SK-N-SH (cell line): ENCODE measurements at regions not wholly inside any gene's neighbourhood (a gene's known extent, or its start where the extent isn't known, plus 50 kb on each side); places are given as distances from the start of the nearest gene placed in this dataset.
"Not testable (repeated sequence)": the region's sequence is repeated elsewhere in the genome, so short reads cannot be mapped to it uniquely, and the experiment has no call there.

ENCODE experiments used
- CTCF ChIA-PET: fragments of 300-600, 350-600 bp; formaldehyde crosslinking; extraction: SDS; loops from one replicate; lab custom pipeline; 2021; lab: Yijun Ruan, JAX
- POLR2A ChIA-PET: fragments of 350-600 bp; sonication (Branson Sonifier 250); formaldehyde crosslinking; extraction: SDS; loops from one replicate; lab custom pipeline; 2020; ENCODE audit warnings: antibody characterized with exemption, inconsistent platforms; lab: Yijun Ruan, JAX
- DNase-seq: peaks from one replicate; pipeline ENCODE4 v3.0.0; 2012
- H2AFZ ChIP-seq: fragments of 200-600 bp; sonication (generic); 2 replicates; pipeline ENCODE4 v1.8.1; 2016; ENCODE audit warnings: antibody characterized with exemption, mild to moderate bottlenecking, low read depth
- H3F3A ChIP-seq: fragments of 200-600 bp; sonication (generic); replicated peaks from 2 replicates; pipeline ENCODE3; 2016; ENCODE audit warnings: antibody characterized with exemption, mild to moderate bottlenecking; ENCODE audit not compliant: insufficient read depth
- H3K27ac ChIP-seq, 2 experiments: fragments of 200-500 bp in 1 of 2; fragments of 200-600 bp in 1 of 2; sonication (Bioruptor generic) in 1 of 2; sonication (generic), shearing (Covaris generic) in 1 of 2; 2 replicates each; pipeline versions ENCODE4 v1.5.1 to v1.6.1; 2014 to 2016; ENCODE audit warnings: low read depth in 2 of 2, inconsistent platforms in 1 of 2, low read length in 1 of 2, mild to moderate bottlenecking in 1 of 2, mixed read lengths in 1 of 2
- H3K27me3 ChIP-seq: fragments of 200-600 bp; sonication (generic), shearing (Covaris generic); 2 replicates; pipeline ENCODE4 v1.6.1; 2016; ENCODE audit warnings: mixed run types; ENCODE audit not compliant: insufficient read depth
- H3K36me3 ChIP-seq, 2 experiments: fragments of 200-500 bp in 1 of 2; fragments of 200-600 bp in 1 of 2; sonication (Bioruptor generic) in 1 of 2; sonication (generic) in 1 of 2; replicated peaks in 1 of 2; 2 replicates each; pipeline versions ENCODE3 to v1.5.1; 2014 to 2016; ENCODE audit warnings: low read length in 1 of 2, mild to moderate bottlenecking in 1 of 2; ENCODE audit not compliant: insufficient read depth in 2 of 2, control insufficient read depth in 1 of 2
- H3K4me1 ChIP-seq, 2 experiments: fragments of 200-500 bp in 1 of 2; fragments of 200-600 bp in 1 of 2; sonication (Bioruptor generic) in 1 of 2; sonication (generic), shearing (Covaris generic) in 1 of 2; 2 replicates each; pipeline versions ENCODE4 v1.5.1 to v1.6.1; 2014 to 2016; ENCODE audit warnings: low read depth in 1 of 2, low read length in 1 of 2, mixed run types in 1 of 2; ENCODE audit not compliant: insufficient read depth in 2 of 2, control insufficient read depth in 1 of 2
- H3K4me2 ChIP-seq: fragments of 200-600 bp; sonication (generic), shearing (Covaris generic); 2 replicates; pipeline ENCODE4 v1.6.1; 2017; ENCODE audit warnings: mixed run types
- H3K4me3 ChIP-seq, 2 experiments: fragments of 200-500 bp in 1 of 2; fragments of 200-600 bp in 1 of 2; sonication (Bioruptor generic) in 1 of 2; sonication (generic), shearing (Covaris generic) in 1 of 2; 2 replicates each; pipeline versions ENCODE4 v1.5.1 to v1.8.1; 2014 to 2016; ENCODE audit warnings: low read depth in 2 of 2, inconsistent platforms in 1 of 2, low read length in 1 of 2, mild to moderate bottlenecking in 1 of 2, mixed read lengths in 1 of 2, moderate library complexity in 1 of 2
- H3K79me2 ChIP-seq: fragments of 200-600 bp; sonication (generic); 2 replicates; pipeline ENCODE4 v1.8.1; 2017; ENCODE audit warnings: mild to moderate bottlenecking; ENCODE audit not compliant: insufficient read depth
- H3K9ac ChIP-seq: fragments of 200-600 bp; sonication (generic); 2 replicates; pipeline ENCODE4 v1.6.1; 2017; ENCODE audit warnings: mixed run types
- H3K9me2 ChIP-seq: fragments of 200-600 bp; sonication (generic); 2 replicates; pipeline ENCODE4 v1.6.1; 2017; ENCODE audit warnings: mixed run types
- H3K9me3 ChIP-seq: fragments of 200-600 bp; sonication (generic); 2 replicates; pipeline ENCODE4 v1.6.1; 2017; ENCODE audit warnings: mixed run types, mild to moderate bottlenecking, moderate library complexity
- H4K20me1 ChIP-seq: fragments of 200-600 bp; sonication (generic); 2 replicates; pipeline ENCODE4 v1.6.1; 2017; ENCODE audit warnings: mild to moderate bottlenecking, mixed run types; ENCODE audit not compliant: insufficient read depth
- WGBS: methylation state at CpG from one replicate; pipeline ENCODE4 v1.1.6; 2017; ENCODE audit warnings: low lambda C conversion rate; 5-methylcytosine and 5-hydroxymethylcytosine counted together

- 7% methylated on average over 1 of the region's 1 CpG for WGBS
- H3K79me2 ChIP-seq, DNase-seq, H3K36me3 ChIP-seq, H3K4me3 ChIP-seq, H3K27me3 ChIP-seq, H3K4me2 ChIP-seq, H3K4me1 ChIP-seq, H3K9me2 ChIP-seq, H3F3A ChIP-seq, CTCF ChIA-PET, H4K20me1 ChIP-seq, H2AFZ ChIP-seq, H3K9me3 ChIP-seq, POLR2A ChIA-PET, H3K27ac ChIP-seq, H3K9ac ChIP-seq: not testable (repeated sequence)
Observed at GRCh38 chr1:83386946-83387345, 612.0 kb downstream of the TTLL7 start.

- 25% methylated on average over 1 of the region's 2 CpGs for WGBS
Observed at GRCh38 chr1:83383107-83383506, 615.8 kb downstream of the TTLL7 start.

GRCh38 chr1:83373018-83373417 is 625.9 kb downstream of the TTLL7 start:
- H3K79me2 ChIP-seq, POLR2A ChIA-PET, CTCF ChIA-PET, H3K36me3 ChIP-seq, H4K20me1 ChIP-seq, H3K9me3 ChIP-seq, H3K27me3 ChIP-seq, H2AFZ ChIP-seq, H3F3A ChIP-seq, H3K4me2 ChIP-seq, H3K27ac ChIP-seq, H3K4me1 ChIP-seq, H3K4me3 ChIP-seq, H3K9ac ChIP-seq, DNase-seq, H3K9me2 ChIP-seq: not testable (repeated sequence)
- 41% methylated on average over 1 of the region's 1 CpG for WGBS

More at GRCh38 chr1:83383107-83383506, 615.8 kb downstream of the TTLL7 start:
- H3K9ac ChIP-seq, H3K9me2 ChIP-seq, H3K4me1 ChIP-seq, H3K27ac ChIP-seq, H3K36me3 ChIP-seq, DNase-seq, H3K79me2 ChIP-seq, H3K27me3 ChIP-seq, H2AFZ ChIP-seq, H3K4me2 ChIP-seq, CTCF ChIA-PET, H4K20me1 ChIP-seq, H3K9me3 ChIP-seq, POLR2A ChIA-PET, H3K4me3 ChIP-seq, H3F3A ChIP-seq: not testable (repeated sequence)

- H3K4me2 ChIP-seq, CTCF ChIA-PET, H3K27ac ChIP-seq, H3K27me3 ChIP-seq, H3K9me2 ChIP-seq, H4K20me1 ChIP-seq, H3K9ac ChIP-seq, DNase-seq, POLR2A ChIA-PET, H3F3A ChIP-seq, H3K4me1 ChIP-seq, H3K9me3 ChIP-seq, H3K4me3 ChIP-seq, H2AFZ ChIP-seq, H3K36me3 ChIP-seq, H3K79me2 ChIP-seq: not testable (repeated sequence)
- 20% methylated on average over 3 of the region's 3 CpGs for WGBS
Observed at GRCh38 chr1:83369853-83370252, 629.1 kb downstream of the TTLL7 start.

- H4K20me1 ChIP-seq, CTCF ChIA-PET, H3K27ac ChIP-seq, H3K79me2 ChIP-seq, H3K4me3 ChIP-seq, H3K9me3 ChIP-seq, H3K27me3 ChIP-seq, H3K9me2 ChIP-seq, POLR2A ChIA-PET, H3K9ac ChIP-seq, H3K4me1 ChIP-seq, H3F3A ChIP-seq, H3K36me3 ChIP-seq, H3K4me2 ChIP-seq, DNase-seq, H2AFZ ChIP-seq: not testable (repeated sequence)
- 39% methylated on average over 2 of the region's 2 CpGs for WGBS
Observed at GRCh38 chr1:83365320-83365719, 633.6 kb downstream of the TTLL7 start.

- H3K9me3 ChIP-seq, H3K9ac ChIP-seq, H3K9me2 ChIP-seq, H3F3A ChIP-seq, CTCF ChIA-PET, H4K20me1 ChIP-seq, H3K79me2 ChIP-seq, DNase-seq, H2AFZ ChIP-seq, H3K27me3 ChIP-seq, H3K4me1 ChIP-seq, H3K4me2 ChIP-seq, H3K36me3 ChIP-seq, POLR2A ChIA-PET, H3K4me3 ChIP-seq, H3K27ac ChIP-seq: not testable (repeated sequence)
- WGBS = 41% methylated on average over 3 of the region's 3 CpGs
Observed at GRCh38 chr1:83345375-83345774, 653.6 kb downstream of the TTLL7 start.
